ENCODE measurements at regions not wholly inside any gene's neighbourhood (a gene's known extent, or its start where the extent isn't known, plus 50 kb on each side); places are given as distances from the start of the nearest gene placed in this dataset.

GRCh38 chr1:209429611-209430010, 153.9 kb upstream of the CAMK1G start:
- H3K4me3 ChIP-seq (replicated peaks in 1 of 3; ENCODE audit: low read depth in 2 of 3, low read length in 3 of 3) = no peak overlapping the region
- no peaks in the 10 kb centered on the region for H3K36me3 ChIP-seq (replicated peaks in 1 of 2; ENCODE audit: control insufficient read depth in 1 of 2, insufficient read depth in 2 of 2, low read length in 2 of 2)
- H3K27me3 Mint-ChIP-seq (ENCODE audit: low read depth in 3 of 3) = peaks cover 6 to 13% (median 6%) of the 10 kb centered on the region in 3 donors
- no peak overlapping the region for H2AFZ ChIP-seq (ENCODE audit: insufficient read depth, low read depth, low read length, poor library complexity, severe bottlenecking)
- no peaks in the 10 kb centered on the region for H3K79me2 ChIP-seq (ENCODE audit: insufficient read depth, low read length)
- DNase-seq = no peak
- H3K4me1 Mint-ChIP-seq = peaks cover 15% of the 10 kb centered on the region
- TF ChIP-seq, protein P1, sequence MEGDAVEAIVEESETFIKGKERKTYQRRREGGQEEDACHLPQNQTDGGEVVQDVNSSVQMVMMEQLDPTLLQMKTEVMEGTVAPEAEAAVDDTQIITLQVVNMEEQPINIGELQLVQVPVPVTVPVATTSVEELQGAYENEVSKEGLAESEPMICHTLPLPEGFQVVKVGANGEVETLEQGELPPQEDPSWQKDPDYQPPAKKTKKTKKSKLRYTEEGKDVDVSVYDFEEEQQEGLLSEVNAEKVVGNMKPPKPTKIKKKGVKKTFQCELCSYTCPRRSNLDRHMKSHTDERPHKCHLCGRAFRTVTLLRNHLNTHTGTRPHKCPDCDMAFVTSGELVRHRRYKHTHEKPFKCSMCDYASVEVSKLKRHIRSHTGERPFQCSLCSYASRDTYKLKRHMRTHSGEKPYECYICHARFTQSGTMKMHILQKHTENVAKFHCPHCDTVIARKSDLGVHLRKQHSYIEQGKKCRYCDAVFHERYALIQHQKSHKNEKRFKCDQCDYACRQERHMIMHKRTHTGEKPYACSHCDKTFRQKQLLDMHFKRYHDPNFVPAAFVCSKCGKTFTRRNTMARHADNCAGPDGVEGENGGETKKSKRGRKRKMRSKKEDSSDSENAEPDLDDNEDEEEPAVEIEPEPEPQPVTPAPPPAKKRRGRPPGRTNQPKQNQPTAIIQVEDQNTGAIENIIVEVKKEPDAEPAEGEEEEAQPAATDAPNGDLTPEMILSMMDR (IDR thresholded peaks at IDR 0.05) = no peak
- no peak overlapping the region for H3K4me2 ChIP-seq (replicated peaks; ENCODE audit: extremely low read depth, low read length, poor library complexity, severe bottlenecking)
- H3K27ac ChIP-seq (ENCODE audit: low read depth in 1 of 2, low read length in 2 of 2) = no peak overlapping the region
- H3K36me3 Mint-ChIP-seq = no peaks in the 10 kb centered on the region
- peaks cover 0 to 5% of the 10 kb centered on the region in 2 donors for H3K4me1 ChIP-seq (ENCODE audit: control insufficient read depth in 1 of 2, insufficient read depth in 2 of 2, low read length in 2 of 2)
- no peaks in the 10 kb centered on the region for H3K9me3 ChIP-seq (replicated peaks in 1 of 2; ENCODE audit: control insufficient read depth in 1 of 2, insufficient read depth in 1 of 2, low read length in 2 of 2)
- no peaks in the 10 kb centered on the region for H3K27me3 ChIP-seq (ENCODE audit: control insufficient read depth in 2 of 2, insufficient read depth in 2 of 2, low read length in 2 of 2)
- H3K9ac ChIP-seq (ENCODE audit: insufficient read depth, low read length, poor library complexity, severe bottlenecking) = no peak overlapping the region
- peaks cover 0 to 2% (median 0%) of the 10 kb centered on the region in 7 donors for H3K9me3 Mint-ChIP-seq
- H3K4me3 Mint-ChIP-seq = no peak overlapping the region
- H3K27ac Mint-ChIP-seq = no peak overlapping the region
- intact Hi-C loops (cut with micrococcal nuclease) = loop anchor here in 1 of 2 donors (10.0 kb wide), 1 partner anchor 225 kb away; no protein-coding TSS in a partner anchor
- no peaks in the 10 kb centered on the region for H4K20me1 ChIP-seq (ENCODE audit: insufficient read depth, low read length)

GRCh38 chr1:209430107-209430506, 153.4 kb upstream of the CAMK1G start:
- Mint-ChIP-seq H3K4me3 (no peak overlapping the region), H3K27me3 (ENCODE audit: low read depth in 3 of 3) (peaks cover 6 to 9% (median 7%) of the 10 kb centered on the region in 3 donors), H3K9me3 (peaks cover 0 to 2% (median 0%) of the 10 kb centered on the region in 7 donors), H3K27ac (no peak overlapping the region), H3K36me3 (no peaks in the 10 kb centered on the region), H3K4me1 (peaks cover 15% of the 10 kb centered on the region)
- Histone ChIP-seq H3K79me2 (ENCODE audit: insufficient read depth, low read length) (no peaks in the 10 kb centered on the region), H2AFZ (ENCODE audit: insufficient read depth, low read depth, low read length, poor library complexity, severe bottlenecking) (no peak overlapping the region), H4K20me1 (ENCODE audit: insufficient read depth, low read length) (no peaks in the 10 kb centered on the region), H3K9me3 (replicated peaks in 1 of 2; ENCODE audit: control insufficient read depth in 1 of 2, insufficient read depth in 1 of 2, low read length in 2 of 2) (no peaks in the 10 kb centered on the region), H3K27ac (ENCODE audit: low read depth in 1 of 2, low read length in 2 of 2) (no peak overlapping the region), H3K4me3 (replicated peaks in 1 of 3; ENCODE audit: low read depth in 2 of 3, low read length in 3 of 3) (no peak overlapping the region), H3K9ac (ENCODE audit: insufficient read depth, low read length, poor library complexity, severe bottlenecking) (no peak overlapping the region), H3K36me3 (replicated peaks in 1 of 2; ENCODE audit: control insufficient read depth in 1 of 2, insufficient read depth in 2 of 2, low read length in 2 of 2) (no peaks in the 10 kb centered on the region), H3K4me2 (replicated peaks; ENCODE audit: extremely low read depth, low read length, poor library complexity, severe bottlenecking) (no peak overlapping the region), H3K27me3 (ENCODE audit: control insufficient read depth in 2 of 2, insufficient read depth in 2 of 2, low read length in 2 of 2) (no peaks in the 10 kb centered on the region), H3K4me1 (ENCODE audit: control insufficient read depth in 1 of 2, insufficient read depth in 2 of 2, low read length in 2 of 2) (peaks cover 0 to 5% of the 10 kb centered on the region in 2 donors)
- WGBS (ENCODE audit: insufficient coverage) = 100% methylated on average over 2 of the region's 3 CpGs
- no peak for DNase-seq
- TF ChIP-seq, protein P1 (IDR thresholded peaks at IDR 0.05) = no peak
- intact Hi-C loops (cut with micrococcal nuclease) = loop anchor here in 1 of 2 donors (10.0 kb wide), 1 partner anchor 225 kb away; no protein-coding TSS in a partner anchor
